ENCODE measurements at regions not wholly inside any gene's neighbourhood (a gene's known extent, or its start where the extent isn't known, plus 50 kb on each side); places are given as distances from the start of the nearest gene placed in this dataset.

- Histone ChIP-seq H4K20me1 (ENCODE audit: insufficient read depth) (no peaks in the 10 kb centered on the region), H3K27me3 (ENCODE audit: insufficient read depth) (no peaks in the 10 kb centered on the region), H3K9ac (no peak overlapping the region), H3K9me2 (no peaks in the 10 kb centered on the region), H3K79me2 (ENCODE audit: insufficient read depth) (no peaks in the 10 kb centered on the region), H3K4me3 (ENCODE audit: low read depth in 2 of 2, low read length in 1 of 2) (no peak overlapping the region), H3K9me3 (no peaks in the 10 kb centered on the region), H3K36me3 (replicated peaks in 1 of 2; ENCODE audit: control insufficient read depth in 1 of 2, insufficient read depth in 2 of 2, low read length in 1 of 2) (no peaks in the 10 kb centered on the region), H3K27ac (ENCODE audit: low read depth in 2 of 2, low read length in 1 of 2) (no peak overlapping the region), H3F3A (replicated peaks; ENCODE audit: insufficient read depth) (no peaks in the 10 kb centered on the region), H3K4me1 (ENCODE audit: control insufficient read depth in 1 of 2, insufficient read depth in 2 of 2, low read depth in 1 of 2, low read length in 1 of 2) (no peaks in the 10 kb centered on the region), H3K4me2 (no peak overlapping the region), H2AFZ (ENCODE audit: low read depth) (no peak overlapping the region)
- DNase-seq = no peak
- CTCF ChIA-PET = no interaction called here
- TF ChIP-seq MEF2A (IDR thresholded peaks at IDR 0.05; ENCODE audit: borderline replicate concordance, low read depth) = no peak
- no peak for TF ChIP-seq PBX3 (IDR thresholded peaks at IDR 0.05)
- TF ChIP-seq RAD21 (IDR thresholded peaks at IDR 0.05; ENCODE audit: low read length) = no peak
- TF ChIP-seq SIN3A (IDR thresholded peaks at IDR 0.05; ENCODE audit: borderline replicate concordance, low read depth, low read length) = no peak
- TF ChIP-seq MXI1 (IDR thresholded peaks at IDR 0.05; ENCODE audit: low read depth, low read length) = no peak
- TF ChIP-seq TCF12 (IDR thresholded peaks at IDR 0.05) = no peak
- TF ChIP-seq FOXM1 (IDR thresholded peaks at IDR 0.05; ENCODE audit: low read depth) = no peak
- TF ChIP-seq POLR2AphosphoS5 (IDR thresholded peaks at IDR 0.05; ENCODE audit: low read depth, low read length) = no peak
- no peak for TF ChIP-seq SMC3 (IDR thresholded peaks at IDR 0.05; ENCODE audit: low read depth, low read length)
- TF ChIP-seq, protein P1, sequence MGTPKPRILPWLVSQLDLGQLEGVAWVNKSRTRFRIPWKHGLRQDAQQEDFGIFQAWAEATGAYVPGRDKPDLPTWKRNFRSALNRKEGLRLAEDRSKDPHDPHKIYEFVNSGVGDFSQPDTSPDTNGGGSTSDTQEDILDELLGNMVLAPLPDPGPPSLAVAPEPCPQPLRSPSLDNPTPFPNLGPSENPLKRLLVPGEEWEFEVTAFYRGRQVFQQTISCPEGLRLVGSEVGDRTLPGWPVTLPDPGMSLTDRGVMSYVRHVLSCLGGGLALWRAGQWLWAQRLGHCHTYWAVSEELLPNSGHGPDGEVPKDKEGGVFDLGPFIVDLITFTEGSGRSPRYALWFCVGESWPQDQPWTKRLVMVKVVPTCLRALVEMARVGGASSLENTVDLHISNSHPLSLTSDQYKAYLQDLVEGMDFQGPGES (IDR thresholded peaks at IDR 0.05; ENCODE audit: low read depth, low read length) = no peak
- 0% methylated on average over 4 of the region's 4 CpGs for WGBS (ENCODE audit: low lambda C conversion rate)
- POLR2A ChIA-PET = no interaction called here
These were observed 597.9 kb downstream of the VRK1 start for GRCh38 chr14:97395068-97395467.

GRCh38 chr14:97401714-97402113, 604.5 kb downstream of the VRK1 start:
- Histone ChIP-seq H3K9me2 (no peaks in the 10 kb centered on the region), H3K9me3 (no peaks in the 10 kb centered on the region), H2AFZ (ENCODE audit: low read depth) (no peak overlapping the region), H3K79me2 (ENCODE audit: insufficient read depth) (no peaks in the 10 kb centered on the region), H4K20me1 (ENCODE audit: insufficient read depth) (no peaks in the 10 kb centered on the region), H3K9ac (no peak overlapping the region), H3K4me2 (no peak overlapping the region), H3K36me3 (replicated peaks in 1 of 2; ENCODE audit: control insufficient read depth in 1 of 2, insufficient read depth in 2 of 2, low read length in 1 of 2) (no peaks in the 10 kb centered on the region), H3K27ac (ENCODE audit: low read depth in 2 of 2, low read length in 1 of 2) (no peak overlapping the region), H3K4me3 (ENCODE audit: low read depth in 2 of 2, low read length in 1 of 2) (no peak overlapping the region), H3F3A (replicated peaks; ENCODE audit: insufficient read depth) (no peaks in the 10 kb centered on the region), H3K4me1 (ENCODE audit: control insufficient read depth in 1 of 2, insufficient read depth in 2 of 2, low read depth in 1 of 2, low read length in 1 of 2) (no peaks in the 10 kb centered on the region), H3K27me3 (ENCODE audit: insufficient read depth) (no peaks in the 10 kb centered on the region)
- ChIA-PET CTCF (no interaction called here), POLR2A (no interaction called here)
- TF ChIP-seq, protein P2, sequence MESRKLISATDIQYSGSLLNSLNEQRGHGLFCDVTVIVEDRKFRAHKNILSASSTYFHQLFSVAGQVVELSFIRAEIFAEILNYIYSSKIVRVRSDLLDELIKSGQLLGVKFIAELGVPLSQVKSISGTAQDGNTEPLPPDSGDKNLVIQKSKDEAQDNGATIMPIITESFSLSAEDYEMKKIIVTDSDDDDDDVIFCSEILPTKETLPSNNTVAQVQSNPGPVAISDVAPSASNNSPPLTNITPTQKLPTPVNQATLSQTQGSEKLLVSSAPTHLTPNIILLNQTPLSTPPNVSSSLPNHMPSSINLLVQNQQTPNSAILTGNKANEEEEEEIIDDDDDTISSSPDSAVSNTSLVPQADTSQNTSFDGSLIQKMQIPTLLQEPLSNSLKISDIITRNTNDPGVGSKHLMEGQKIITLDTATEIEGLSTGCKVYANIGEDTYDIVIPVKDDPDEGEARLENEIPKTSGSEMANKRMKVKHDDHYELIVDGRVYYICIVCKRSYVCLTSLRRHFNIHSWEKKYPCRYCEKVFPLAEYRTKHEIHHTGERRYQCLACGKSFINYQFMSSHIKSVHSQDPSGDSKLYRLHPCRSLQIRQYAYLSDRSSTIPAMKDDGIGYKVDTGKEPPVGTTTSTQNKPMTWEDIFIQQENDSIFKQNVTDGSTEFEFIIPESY (IDR thresholded peaks at IDR 0.05; ENCODE audit: borderline replicate concordance, low read depth) = no peak
- WGBS (ENCODE audit: low lambda C conversion rate) = 0% methylated on average over 3 of the region's 7 CpGs
- DNase-seq = no peak

Measured in SK-N-SH (cell line).